Hepatocyte (in vitro differentiated cells): ENCODE measurements at regions not wholly inside any gene's neighbourhood (a gene's known extent, or its start where the extent isn't known, plus 50 kb on each side); places are given as distances from the start of the nearest gene placed in this dataset.

ENCODE experiments used
- DNase-seq: peaks from one replicate; pipeline ENCODE4 v3.0.0-alpha.2; 2016; ENCODE audit warnings: low spot score
- H2AFZ ChIP-seq: fragments of 200-600 bp; sonication (generic); 2 replicates; pipeline ENCODE4 v1.6.0; 2016; ENCODE audit warnings: antibody characterized with exemption, mild to moderate bottlenecking
- H3K27ac ChIP-seq: fragments of 200-600 bp; sonication (generic); 2 replicates; pipeline ENCODE4 v1.5.1; 2016; ENCODE audit warnings: mild to moderate bottlenecking
- H3K27me3 ChIP-seq: fragments of 200-600 bp; sonication (generic); 2 replicates; pipeline ENCODE4 v1.6.1; 2016
- H3K36me3 ChIP-seq: fragments of 200-600 bp; sonication (generic); replicated peaks from 2 replicates; pipeline ENCODE4 v1.5.1; 2016; ENCODE audit warnings: low read depth; ENCODE audit not compliant: insufficient read depth
- H3K4me1 ChIP-seq: fragments of 200-600 bp; sonication (generic); 2 replicates; pipeline ENCODE4 v1.5.1; 2016; ENCODE audit warnings: mild to moderate bottlenecking, moderate library complexity; ENCODE audit not compliant: insufficient read depth
- H3K4me2 ChIP-seq: fragments of 200-600 bp; sonication (generic); 2 replicates; pipeline ENCODE4 v1.6.0; 2016
- H3K4me3 ChIP-seq: fragments of 200-600 bp; sonication (generic); 2 replicates; pipeline ENCODE4 v1.5.1; 2016; ENCODE audit warnings: mild to moderate bottlenecking
- H3K79me2 ChIP-seq: fragments of 200-600 bp; sonication (generic); 2 replicates; pipeline ENCODE4 v1.6.0; 2017; ENCODE audit warnings: mild to moderate bottlenecking
- H3K9me2 ChIP-seq: fragments of 200-600 bp; sonication (generic); replicated peaks from 2 replicates; pipeline ENCODE4 v1.6.0; 2017; ENCODE audit warnings: mild to moderate bottlenecking; ENCODE audit not compliant: insufficient read depth
- H3K9me3 ChIP-seq: fragments of 200-600 bp; sonication (generic); 2 replicates; pipeline ENCODE4 v1.5.1; 2016; ENCODE audit warnings: low read depth, mild to moderate bottlenecking
- H4K20me1 ChIP-seq: fragments of 200-600 bp; sonication (generic); 2 replicates; pipeline ENCODE4 v1.6.0; 2016; ENCODE audit warnings: mild to moderate bottlenecking; ENCODE audit not compliant: insufficient read depth, poor library complexity, severe bottlenecking
- EZH2 ChIP-seq: fragments of 200-600 bp; sonication (generic); IDR thresholded peaks from 2 replicates; pipeline ENCODE4 v1.6.1; 2016; ENCODE audit warnings: antibody characterized with exemption, mild to moderate bottlenecking, borderline replicate concordance
- EZH2phosphoT487 ChIP-seq: fragments of 200-600 bp; sonication (generic); IDR thresholded peaks from one replicate; pipeline ENCODE4 v1.6.1; 2018; ENCODE audit warnings: antibody characterized with exemption, mild to moderate bottlenecking, low read depth, moderate library complexity; ENCODE audit not compliant: unreplicated experiment, severe bottlenecking
- WGBS: methylation state at CpG from one replicate; pipeline ENCODE4 v1.1.6; 2016; ENCODE audit warnings: low lambda C conversion rate; ENCODE audit errors: missing lambda C conversion rate; 5-methylcytosine and 5-hydroxymethylcytosine counted together
- TF ChIP-seq, protein P1 (sequence below): fragments of 200-600 bp; sonication (generic); IDR thresholded peaks from 2 replicates; pipeline ENCODE4 v1.5.1; 2016; ENCODE audit warnings: antibody characterized with exemption, mild to moderate bottlenecking; ENCODE audit not compliant: poor library complexity

DNA sequence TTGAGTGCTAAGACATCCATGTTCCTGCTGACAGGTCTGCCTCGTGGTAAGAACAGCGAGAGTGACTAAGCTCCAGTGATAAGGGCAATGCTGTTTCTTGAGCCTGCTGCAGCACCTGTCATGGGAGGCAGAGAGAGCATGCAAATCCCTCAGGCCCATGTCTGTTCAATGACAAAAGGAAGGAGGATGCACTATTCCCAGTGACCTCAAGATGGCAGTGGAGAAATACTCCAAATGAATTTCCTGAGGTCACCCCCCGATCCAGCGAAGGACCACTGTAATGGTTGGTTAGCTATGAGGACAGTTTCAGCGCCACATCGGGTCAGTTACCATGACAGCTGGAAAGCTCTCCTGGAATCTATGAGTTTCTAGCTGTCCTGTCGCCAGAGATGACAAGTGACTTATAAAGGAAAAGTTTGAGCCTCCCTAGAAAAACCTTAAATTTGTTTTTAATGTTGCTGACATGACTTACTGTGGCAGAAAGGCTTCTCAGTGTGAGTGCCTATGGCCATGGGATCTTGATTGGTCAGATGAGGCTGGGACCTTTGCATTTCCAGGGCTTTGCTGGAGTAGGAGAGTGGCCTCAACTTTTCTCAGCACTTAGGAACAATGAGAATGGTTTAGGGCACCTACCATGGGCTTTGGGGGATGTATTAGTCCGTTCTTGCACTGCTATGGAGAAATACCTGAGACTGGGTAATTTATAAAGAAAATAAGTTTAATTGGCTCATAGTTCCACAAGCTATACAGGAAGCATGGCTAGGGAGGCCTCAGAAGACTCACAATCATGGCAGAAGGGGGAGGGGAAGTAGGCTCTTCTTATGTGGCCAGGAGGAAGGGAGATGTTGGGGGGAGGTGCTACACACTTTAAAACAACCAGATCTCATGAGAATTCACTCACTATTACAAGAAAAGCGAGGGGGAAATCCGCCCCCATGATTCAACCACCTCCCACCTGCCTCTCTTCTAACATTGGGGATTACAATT is 88.0 kb upstream of the TMEM260 start:
- Histone ChIP-seq H3K4me2 (peak overlapping the region; percentile 58), H3K27me3 (peaks cover 3% of the 10 kb centered on the region), H3K9me3 (no peaks in the 10 kb centered on the region), H4K20me1 (no peaks in the 10 kb centered on the region), H3K4me3 (no peak overlapping the region), H3K27ac (no peak overlapping the region), H2AFZ (no peak overlapping the region), H3K9me2 (no peaks in the 10 kb centered on the region), H3K79me2 (no peaks in the 10 kb centered on the region), H3K4me1 (no peaks in the 10 kb centered on the region), H3K36me3 (no peaks in the 10 kb centered on the region)
- WGBS, result 27% methylated on average over 10 of the region's 10 CpGs
- no peak for TF ChIP-seq EZH2
- TF ChIP-seq, protein P1, sequence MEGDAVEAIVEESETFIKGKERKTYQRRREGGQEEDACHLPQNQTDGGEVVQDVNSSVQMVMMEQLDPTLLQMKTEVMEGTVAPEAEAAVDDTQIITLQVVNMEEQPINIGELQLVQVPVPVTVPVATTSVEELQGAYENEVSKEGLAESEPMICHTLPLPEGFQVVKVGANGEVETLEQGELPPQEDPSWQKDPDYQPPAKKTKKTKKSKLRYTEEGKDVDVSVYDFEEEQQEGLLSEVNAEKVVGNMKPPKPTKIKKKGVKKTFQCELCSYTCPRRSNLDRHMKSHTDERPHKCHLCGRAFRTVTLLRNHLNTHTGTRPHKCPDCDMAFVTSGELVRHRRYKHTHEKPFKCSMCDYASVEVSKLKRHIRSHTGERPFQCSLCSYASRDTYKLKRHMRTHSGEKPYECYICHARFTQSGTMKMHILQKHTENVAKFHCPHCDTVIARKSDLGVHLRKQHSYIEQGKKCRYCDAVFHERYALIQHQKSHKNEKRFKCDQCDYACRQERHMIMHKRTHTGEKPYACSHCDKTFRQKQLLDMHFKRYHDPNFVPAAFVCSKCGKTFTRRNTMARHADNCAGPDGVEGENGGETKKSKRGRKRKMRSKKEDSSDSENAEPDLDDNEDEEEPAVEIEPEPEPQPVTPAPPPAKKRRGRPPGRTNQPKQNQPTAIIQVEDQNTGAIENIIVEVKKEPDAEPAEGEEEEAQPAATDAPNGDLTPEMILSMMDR, result peak; percentile 85
- DNase-seq, result peak; percentile 81

DNA sequence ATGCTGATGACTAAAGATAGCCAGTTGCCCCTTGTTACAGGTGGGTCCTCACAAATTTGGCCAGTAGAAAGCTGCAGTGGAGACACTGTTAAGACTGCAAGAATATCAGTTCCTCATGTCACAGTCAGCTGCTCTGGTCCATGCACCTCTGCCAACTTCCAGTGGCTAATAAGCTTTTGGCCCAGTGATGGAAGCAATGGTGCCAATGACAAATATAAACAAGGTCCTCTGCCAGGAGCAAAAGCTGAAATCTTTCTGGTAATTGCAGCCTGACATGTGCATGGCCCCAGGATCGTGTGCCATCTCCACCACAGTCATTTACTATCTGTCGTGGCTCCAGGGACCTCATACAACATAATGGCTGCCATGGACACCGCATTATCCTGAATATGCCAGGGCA is 85.4 kb upstream of the TMEM260 start:
- H3K4me2 ChIP-seq, result no peak overlapping the region
- H3K9me2 ChIP-seq, result no peaks in the 10 kb centered on the region
- H3K27ac ChIP-seq, result no peak overlapping the region
- H3K4me1 ChIP-seq, result no peaks in the 10 kb centered on the region
- 72% methylated on average over 3 of the region's 3 CpGs for WGBS
- no peaks in the 10 kb centered on the region for H3K9me3 ChIP-seq
- H4K20me1 ChIP-seq, result no peaks in the 10 kb centered on the region
- TF ChIP-seq, protein P1, result no peak
- TF ChIP-seq EZH2, result no peak
- TF ChIP-seq EZH2phosphoT487, result no peak
- H2AFZ ChIP-seq, result no peak overlapping the region
- no peaks in the 10 kb centered on the region for H3K79me2 ChIP-seq
- H3K27me3 ChIP-seq, result peaks cover 3% of the 10 kb centered on the region
- DNase-seq, result no peak
- no peak overlapping the region for H3K4me3 ChIP-seq
- H3K36me3 ChIP-seq, result no peaks in the 10 kb centered on the region

DNA sequence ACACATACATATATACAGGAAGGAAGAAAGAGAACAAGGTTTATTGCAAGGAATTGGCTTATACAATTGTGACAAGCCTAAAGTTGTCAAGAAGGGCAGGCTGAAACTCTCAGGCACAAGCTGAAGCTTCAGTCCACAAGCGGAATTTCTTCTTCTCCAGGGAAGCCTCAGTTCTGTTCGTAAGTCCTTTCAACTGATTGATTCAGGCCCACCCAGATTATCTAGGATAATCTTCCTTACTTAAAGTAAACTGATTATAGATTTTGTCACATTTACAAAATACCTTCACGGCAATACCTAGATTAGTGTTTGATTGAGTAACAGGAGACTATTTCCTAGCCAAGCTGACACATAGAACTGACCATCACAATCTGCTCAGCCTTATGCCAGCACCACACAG is 81.5 kb upstream of the TMEM260 start:
- Histone ChIP-seq H3K4me3 (no peak overlapping the region), H3K27ac (no peak overlapping the region), H3K9me3 (no peaks in the 10 kb centered on the region), H3K4me2 (no peak overlapping the region), H3K9me2 (no peaks in the 10 kb centered on the region), H3K27me3 (peaks cover 3% of the 10 kb centered on the region), H3K79me2 (no peaks in the 10 kb centered on the region), H4K20me1 (no peaks in the 10 kb centered on the region), H3K36me3 (no peaks in the 10 kb centered on the region), H3K4me1 (no peaks in the 10 kb centered on the region), H2AFZ (no peak overlapping the region)
- no peak for DNase-seq
- 84% methylated on average over 3 of the region's 3 CpGs for WGBS
- TF ChIP-seq EZH2 (no peak), EZH2phosphoT487 (no peak)
- TF ChIP-seq, protein P1, result no peak
